K562 (cell line): ENCODE measurements at regions not wholly inside any gene's neighbourhood (a gene's known extent, or its start where the extent isn't known, plus 50 kb on each side); places are given as distances from the start of the nearest gene placed in this dataset.

Source experiments
- ATAC-seq: fragments of 200-7000 bp; cut with Tn5 transposase; 3 replicates; pipeline ENCODE4 v1.9.1; 2020; ENCODE audit warnings: moderate library complexity
- BruUV-seq: library from RNA; stranded (reverse); fragments of 400-500 nt; replicated peaks from 2 replicates; lab custom pipeline; 2021; lab: Mats Ljungman, UMichigan
- CTCF ChIA-PET: fragments of 300-600 bp; formaldehyde crosslinking; extraction: SDS; loops from one replicate; lab custom pipeline; 2021; ENCODE audit warnings: low intra/inter-chr PET ratio; lab: Yijun Ruan, JAX
- POLR2A ChIA-PET: fragments of 300-600, 350-650 bp; sonication (Branson Sonifier 250); formaldehyde crosslinking; extraction: SDS; loops from one replicate; lab custom pipeline; 2021; ENCODE audit warnings: antibody characterized with exemption, inconsistent platforms; lab: Yijun Ruan, JAX
- DNase-seq, 4 experiments: peaks; one replicate each; pipeline versions ENCODE4 v3.0.0 to v3.0.0-alpha.2; 2011 to 2018; ENCODE audit warnings: low spot score in 3 of 4, mixed read lengths in 3 of 4; ENCODE audit errors: extremely low read depth in 1 of 4
- FAIRE-seq: peaks from 2 replicates; lab custom pipeline; 2011; peaks lifted over from hg19 to GRCh38; lab: Jason Lieb, UNC
- H2AFZ ChIP-seq: 2 replicates; pipeline ENCODE4 v1.6.0; 2011; ENCODE audit warnings: low read depth, low read length, control low read depth, inconsistent platforms
- H3K27ac ChIP-seq: fragments of 200-600 bp; 3 replicates; pipeline ENCODE4 v1.8.0; 2011; ENCODE audit warnings: low read depth, mild to moderate bottlenecking, control low read depth, inconsistent platforms, low read length, moderate library complexity, mixed read lengths; ENCODE audit errors: extremely low read depth
- H3K27me3 ChIP-seq, 2 experiments: fragments of 300-600 bp in 1 of 2; 2 replicates in 1 of 2; 3 replicates in 1 of 2; pipeline versions ENCODE4 v1.6.0 to v1.8.0; 2011; ENCODE audit warnings: inconsistent platforms in 2 of 2, low read length in 2 of 2, mild to moderate bottlenecking in 1 of 2, mixed read lengths in 1 of 2, moderate library complexity in 1 of 2; ENCODE audit not compliant: control insufficient read depth in 2 of 2, insufficient read depth in 2 of 2
- H3K36me3 ChIP-seq: fragments of 300-600 bp; 3 replicates; pipeline ENCODE4 v1.8.0; 2011; ENCODE audit warnings: mild to moderate bottlenecking, low read length, inconsistent platforms; ENCODE audit not compliant: control insufficient read depth, insufficient read depth
- H3K4me1 ChIP-seq, 2 experiments: fragments of 200-600 bp in 1 of 2; replicated peaks in 1 of 2; 2 replicates in 1 of 2; 3 replicates in 1 of 2; pipeline versions ENCODE4 v1.5.1 to v1.8.0; 2011; ENCODE audit warnings: inconsistent platforms in 2 of 2, low read length in 2 of 2, mild to moderate bottlenecking in 1 of 2, mixed read lengths in 1 of 2, moderate library complexity in 1 of 2; ENCODE audit not compliant: control insufficient read depth in 2 of 2, insufficient read depth in 2 of 2
- H3K4me2 ChIP-seq: 2 replicates; pipeline ENCODE4 v1.6.1; 2011; ENCODE audit warnings: low read length, control low read depth, inconsistent platforms, mixed read lengths; ENCODE audit not compliant: insufficient read depth
- H3K4me3 ChIP-seq: fragments of 200-600 bp; sonication (generic), shearing (Covaris generic); 2 replicates; pipeline ENCODE4 v1.5.1; 2016; ENCODE audit warnings: control low read depth, inconsistent platforms
- H3K79me2 ChIP-seq: fragments of 200-600 bp; 3 replicates; pipeline ENCODE4 v1.8.0; 2011; ENCODE audit warnings: low read length, inconsistent platforms; ENCODE audit not compliant: control insufficient read depth, insufficient read depth
- H3K9ac ChIP-seq, 2 experiments: 2 replicates each; pipeline versions ENCODE4 v1.6.0 to v1.6.1; 2011; ENCODE audit warnings: low read depth in 2 of 2, low read length in 2 of 2, control low read depth in 1 of 2, inconsistent platforms in 1 of 2, mild to moderate bottlenecking in 1 of 2, mixed read lengths in 1 of 2; ENCODE audit not compliant: insufficient read depth in 1 of 2
- H3K9me1 ChIP-seq: one replicate; pipeline ENCODE4 v1.6.0; 2011; ENCODE audit warnings: inconsistent platforms, mild to moderate bottlenecking, low read length, moderate library complexity; ENCODE audit not compliant: control insufficient read depth, insufficient read depth
- H3K9me3 ChIP-seq: replicated peaks from 2 replicates; pipeline ENCODE4 v1.5.1; 2011; ENCODE audit warnings: low read depth, low read length, inconsistent platforms; ENCODE audit not compliant: control insufficient read depth, insufficient read depth
- H4K20me1 ChIP-seq: replicated peaks from 2 replicates; pipeline ENCODE4 v1.6.1; 2011; ENCODE audit warnings: low read length, inconsistent platforms, mixed read lengths; ENCODE audit not compliant: control insufficient read depth, insufficient read depth
- AFF1 ChIP-seq, 2 experiments: fragments of 450-650 bp; IDR thresholded peaks; 2 replicates each; pipeline ENCODE4 v1.6.1; 2018; ENCODE audit warnings: mild to moderate bottlenecking in 2 of 2, low read depth in 1 of 2; ENCODE audit not compliant: partially characterized antibody in 2 of 2
- ETV1 ChIP-seq: fragments of 450-650 bp; conservative IDR thresholded peaks from 2 replicates; pipeline ENCODE4 v1.6.1; 2016; ENCODE audit warnings: missing genetic modification characterization, control low read depth, low read depth, missing compliant biosample characterization
- HNRNPK ChIP-seq: fragments of 200-400 bp; formaldehyde crosslinking; IDR thresholded peaks from one replicate; pipeline ENCODE4 v1.6.1; 2018; ENCODE audit warnings: mild to moderate bottlenecking, low read depth, low read length; ENCODE audit not compliant: poor library complexity, severe bottlenecking
- IFI16 ChIP-seq: fragments of 250-450 bp; sonication (Bioruptor Pico); IDR thresholded peaks from 2 replicates; pipeline ENCODE4 v2.1.2; 2022; ENCODE audit warnings: mild to moderate bottlenecking, inconsistent platforms
- MTA3 ChIP-seq: fragments of 450-650 bp; formaldehyde crosslinking; IDR thresholded peaks from 2 replicates; pipeline ENCODE4 v1.6.1; 2017; ENCODE audit warnings: mild to moderate bottlenecking, borderline replicate concordance
- NFYB ChIP-seq: IDR thresholded peaks from 2 replicates; pipeline ENCODE4 v1.6.1; 2011; ENCODE audit warnings: mild to moderate bottlenecking, moderate library complexity; ENCODE audit not compliant: insufficient read length; ENCODE audit errors: extremely low read depth
- RREB1 ChIP-seq: fragments of 250-450 bp; sonication (Bioruptor Pico); IDR thresholded peaks from 2 replicates; pipeline ENCODE4 v1.4.0; 2020
- SAP30 ChIP-seq: fragments of 200-600 bp; sonication (generic); IDR thresholded peaks from 2 replicates; pipeline ENCODE4 v1.6.1; 2012; ENCODE audit warnings: borderline replicate concordance, low read depth, mild to moderate bottlenecking, moderate library complexity, low read length, control low read depth, inconsistent platforms; ENCODE audit not compliant: insufficient read depth, poor library complexity, severe bottlenecking
- SNRNP70 ChIP-seq: fragments of 200-400 bp; formaldehyde crosslinking; optimal IDR thresholded peaks from 2 replicates; pipeline ENCODE3; 2017; ENCODE audit warnings: low read depth, low read length
- TBP ChIP-seq: optimal IDR thresholded peaks from 2 replicates; pipeline ENCODE3; 2011; ENCODE audit warnings: low read depth, low read length, improper control_type of control experiment
- TFAM ChIP-seq: fragments of 250-450 bp; sonication (Bioruptor Pico); conservative IDR thresholded peaks from 2 replicates; pipeline ENCODE4 v1.5.0; 2021; ENCODE audit warnings: mild to moderate bottlenecking, moderate library complexity
- TSC22D4 ChIP-seq: fragments of 450-650 bp; IDR thresholded peaks from 2 replicates; pipeline ENCODE4 v1.6.1; 2016; ENCODE audit warnings: missing genetic modification characterization, missing biosample characterization, control low read depth
- ZNF444 ChIP-seq: fragments of 250-450 bp; sonication (Bioruptor Pico); IDR thresholded peaks from 2 replicates; pipeline ENCODE4 v1.4.0; 2020; ENCODE audit warnings: mild to moderate bottlenecking, moderate library complexity
- ZNF551 ChIP-seq: fragments of 250-450 bp; sonication (Bioruptor Pico); IDR thresholded peaks from 2 replicates; pipeline ENCODE4 v1.5.0; 2021; ENCODE audit warnings: mild to moderate bottlenecking, moderate library complexity
- WGBS: fragments of 100-300 bp; shearing (Covaris generic); methylation state at CpG from one replicate; pipeline ENCODE4 v1.1.6; 2016; ENCODE audit warnings: low coverage, mixed read lengths; ENCODE audit not compliant: insufficient coverage; ENCODE audit errors: missing lambda C conversion rate; 5-methylcytosine and 5-hydroxymethylcytosine counted together
- in situ Hi-C: fragments of 300-500 bp; cut with MboI; formaldehyde crosslinking; loops from 4 replicates; pipeline ENCODE4 v1.15.0; 2018; ENCODE audit warnings: inconsistent platforms, mixed read lengths
- intact Hi-C: fragments of 100-400 bp; cut with micrococcal nuclease; formaldehyde crosslinking; loops from 2 replicates; pipeline ENCODE4 v1.14.2; 2022

- Histone ChIP-seq H3K4me1 (no peaks in the 10 kb centered on the region), H3K4me3 (no peak overlapping the region), H3K27me3 (no peaks in the 10 kb centered on the region), H3K79me2 (no peaks in the 10 kb centered on the region), H3K36me3 (no peaks in the 10 kb centered on the region), H3K27ac (no peak overlapping the region), H4K20me1 (no peaks in the 10 kb centered on the region), H3K9me3 (no peaks in the 10 kb centered on the region), H3K4me2 (no peak overlapping the region), H3K9ac (no peak overlapping the region), H2AFZ (no peak overlapping the region), H3K9me1 (no peaks in the 10 kb centered on the region)
- ChIA-PET CTCF (no interaction called here), POLR2A (no interaction called here)
- WGBS = 0% methylated on average over 2 of the region's 2 CpGs
- intact Hi-C loops = no loop called here
- in situ Hi-C loops = no loop called here
- ATAC-seq (no peak), FAIRE-seq (no peak), DNase-seq (no peak)
- BruUV-seq = no TSS peak
- TF ChIP-seq TFAM (CRISPR knock-in tag) (no peak), AFF1 (IDR thresholded peaks at IDR 0.05; ENCODE audit: low read depth in 1 of 2, partially characterized antibody in 2 of 2) (no peak), ETV1 (tag) (no peak), RREB1 (CRISPR knock-in tag) (no peak), ZNF551 (CRISPR knock-in tag) (no peak), HNRNPK (no peak), NFYB (no peak), MTA3 (no peak), IFI16 (no peak), ZNF444 (CRISPR knock-in tag) (no peak), SAP30 (no peak), TSC22D4 (tag) (no peak), TBP (no peak), SNRNP70 (no peak)
Measured at GRCh38 chr3:34364335-34364734, 565.9 kb downstream of the PDCD6IP start.
